NB4 (cell line): ENCODE measurements at regions not wholly inside any gene's neighbourhood (a gene's known extent, or its start where the extent isn't known, plus 50 kb on each side); places are given as distances from the start of the nearest gene placed in this dataset.

Source experiments
- DNase-seq: peaks from one replicate; pipeline ENCODE4 v3.0.0; 2010; ENCODE audit warnings: low read depth
- H3K4me3 ChIP-seq: one replicate; pipeline ENCODE4 v1.5.1; 2011; ENCODE audit warnings: mild to moderate bottlenecking, low read depth, low read length, moderate library complexity
- MYC ChIP-seq: IDR thresholded peaks from 2 replicates; pipeline ENCODE4 v1.6.1; 2011; ENCODE audit warnings: low read depth, low read length
- POLR2A ChIP-seq: IDR thresholded peaks from 2 replicates; pipeline ENCODE4 v1.6.1; 2011; ENCODE audit warnings: mild to moderate bottlenecking; ENCODE audit not compliant: insufficient read length; ENCODE audit errors: extremely low read depth
- TF ChIP-seq, protein P1 (sequence below): IDR thresholded peaks from 2 replicates; pipeline ENCODE4 v1.6.1; 2011; ENCODE audit warnings: low read depth, low read length
- TF ChIP-seq, protein P2 (sequence below): IDR thresholded peaks from one replicate; pipeline ENCODE4 v1.5.1; 2012; ENCODE audit warnings: low read depth, low read length

GRCh38 chr16:52141871-52142270, 405.1 kb downstream of the TOX3 start:
- DNase-seq: no peak
- TF ChIP-seq, protein P1, sequence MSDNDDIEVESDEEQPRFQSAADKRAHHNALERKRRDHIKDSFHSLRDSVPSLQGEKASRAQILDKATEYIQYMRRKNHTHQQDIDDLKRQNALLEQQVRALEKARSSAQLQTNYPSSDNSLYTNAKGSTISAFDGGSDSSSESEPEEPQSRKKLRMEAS: no peak
- TF ChIP-seq POLR2A (no peak), MYC (no peak)
- TF ChIP-seq, protein P2, sequence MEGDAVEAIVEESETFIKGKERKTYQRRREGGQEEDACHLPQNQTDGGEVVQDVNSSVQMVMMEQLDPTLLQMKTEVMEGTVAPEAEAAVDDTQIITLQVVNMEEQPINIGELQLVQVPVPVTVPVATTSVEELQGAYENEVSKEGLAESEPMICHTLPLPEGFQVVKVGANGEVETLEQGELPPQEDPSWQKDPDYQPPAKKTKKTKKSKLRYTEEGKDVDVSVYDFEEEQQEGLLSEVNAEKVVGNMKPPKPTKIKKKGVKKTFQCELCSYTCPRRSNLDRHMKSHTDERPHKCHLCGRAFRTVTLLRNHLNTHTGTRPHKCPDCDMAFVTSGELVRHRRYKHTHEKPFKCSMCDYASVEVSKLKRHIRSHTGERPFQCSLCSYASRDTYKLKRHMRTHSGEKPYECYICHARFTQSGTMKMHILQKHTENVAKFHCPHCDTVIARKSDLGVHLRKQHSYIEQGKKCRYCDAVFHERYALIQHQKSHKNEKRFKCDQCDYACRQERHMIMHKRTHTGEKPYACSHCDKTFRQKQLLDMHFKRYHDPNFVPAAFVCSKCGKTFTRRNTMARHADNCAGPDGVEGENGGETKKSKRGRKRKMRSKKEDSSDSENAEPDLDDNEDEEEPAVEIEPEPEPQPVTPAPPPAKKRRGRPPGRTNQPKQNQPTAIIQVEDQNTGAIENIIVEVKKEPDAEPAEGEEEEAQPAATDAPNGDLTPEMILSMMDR: no peak
- no peak overlapping the region for H3K4me3 ChIP-seq

DNA sequence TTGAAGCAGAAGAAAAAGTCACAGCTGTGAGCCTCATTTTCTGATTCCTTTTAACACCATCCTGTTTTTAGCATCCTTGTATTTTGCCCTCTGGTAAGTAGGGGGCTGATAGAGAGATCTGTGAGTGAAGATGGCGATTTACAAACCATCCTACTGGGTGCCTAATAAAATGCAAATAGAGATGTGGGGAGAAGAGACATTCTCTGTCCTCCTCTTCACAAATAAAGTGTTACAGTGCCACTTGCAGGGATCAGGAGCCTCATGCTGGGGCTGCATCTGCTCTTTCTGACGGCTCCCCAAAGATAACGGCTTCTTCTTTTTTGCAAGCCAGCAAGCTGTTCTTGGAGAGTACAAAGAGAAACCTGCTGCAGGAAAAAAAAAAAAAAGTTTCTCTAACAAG, 418.6 kb downstream of the TOX3 start:
- TF ChIP-seq, protein P2: no peak
- DNase-seq: no peak
- no peak overlapping the region for H3K4me3 ChIP-seq

DNA sequence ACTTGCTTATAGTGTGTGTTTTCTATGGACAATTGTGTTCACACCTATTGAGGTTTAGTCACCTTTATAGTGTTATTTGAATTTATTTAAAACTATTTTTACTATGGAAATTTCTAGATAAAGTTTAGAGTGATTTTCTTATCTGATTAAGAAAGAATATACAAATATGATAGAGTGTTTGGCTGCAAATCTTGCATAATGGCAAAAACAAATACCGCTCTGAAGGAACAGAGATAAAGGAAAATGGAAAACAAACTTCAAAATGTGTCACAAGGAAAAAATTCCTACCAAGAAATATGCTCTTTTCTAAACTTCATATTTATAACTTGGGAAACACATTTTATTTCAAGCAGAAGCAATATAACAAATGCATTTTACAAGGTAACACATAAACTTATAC, 423.1 kb downstream of the TOX3 start:
- H3K4me3 ChIP-seq: no peak overlapping the region
- DNase-seq: no peak
- TF ChIP-seq, protein P1: no peak
- no peak for TF ChIP-seq MYC

GRCh38 chr16:52123061-52123839, 423.7 kb downstream of the TOX3 start:
- TF ChIP-seq MYC (no peak), POLR2A (no peak)
- TF ChIP-seq, protein P1: no peak
- TF ChIP-seq, protein P2: no peak
- no peak overlapping the region for H3K4me3 ChIP-seq
- DNase-seq: no peak

GRCh38 chr16:52117171-52117570, 429.8 kb downstream of the TOX3 start:
- DNase-seq: no peak
- no peak for TF ChIP-seq POLR2A
- no peak for TF ChIP-seq MYC
- TF ChIP-seq, protein P1: no peak
- TF ChIP-seq, protein P2: no peak
- no peak overlapping the region for H3K4me3 ChIP-seq

- TF ChIP-seq POLR2A (no peak), MYC (no peak)
- TF ChIP-seq, protein P1: no peak
- TF ChIP-seq, protein P2: no peak
- no peak for DNase-seq
- no peak overlapping the region for H3K4me3 ChIP-seq
These were observed 432.6 kb downstream of the TOX3 start for GRCh38 chr16:52114379-52114778.
